OCI-LY7 (cell line): ENCODE measurements at regions not wholly inside any gene's neighbourhood (a gene's known extent, or its start where the extent isn't known, plus 50 kb on each side); places are given as distances from the start of the nearest gene placed in this dataset.

Experiments
- EZH2phosphoT487 ChIP-seq: fragments of 200-600 bp; sonication (generic); IDR thresholded peaks from 2 replicates; pipeline ENCODE4 v1.6.1; 2018; ENCODE audit warnings: low read depth, borderline replicate concordance, mild to moderate bottlenecking, mixed run types, antibody characterized with exemption, low read length, moderate library complexity, mixed read lengths
- TF ChIP-seq, protein P1 (sequence below): fragments of 200-600 bp; sonication (generic); conservative IDR thresholded peaks from 2 replicates; pipeline ENCODE4 v1.5.1; 2014; ENCODE audit warnings: mild to moderate bottlenecking, antibody characterized with exemption, low read length, moderate library complexity, mixed read lengths

DNA sequence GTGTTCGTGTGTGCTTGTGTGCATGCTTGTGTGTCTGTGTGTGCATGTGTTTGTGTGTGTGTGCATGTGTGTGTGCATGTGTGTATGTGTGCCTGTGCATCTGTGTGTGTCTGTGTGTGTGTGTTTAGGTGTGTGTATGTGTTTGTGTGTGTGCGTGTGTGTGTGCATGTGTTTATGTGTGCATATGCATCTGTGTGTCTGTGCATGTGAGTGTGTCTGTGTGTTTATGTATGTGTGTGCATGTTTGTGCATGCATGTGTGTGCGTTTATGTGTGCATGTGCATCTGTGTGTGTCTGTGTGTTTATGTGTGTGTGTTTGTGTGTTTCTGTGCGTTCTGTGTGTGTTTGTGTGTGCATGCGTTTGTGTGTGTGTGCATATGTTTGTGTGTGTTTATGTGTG lies 106.6 kb upstream of the TNRC6C start:
- TF ChIP-seq, protein P1, sequence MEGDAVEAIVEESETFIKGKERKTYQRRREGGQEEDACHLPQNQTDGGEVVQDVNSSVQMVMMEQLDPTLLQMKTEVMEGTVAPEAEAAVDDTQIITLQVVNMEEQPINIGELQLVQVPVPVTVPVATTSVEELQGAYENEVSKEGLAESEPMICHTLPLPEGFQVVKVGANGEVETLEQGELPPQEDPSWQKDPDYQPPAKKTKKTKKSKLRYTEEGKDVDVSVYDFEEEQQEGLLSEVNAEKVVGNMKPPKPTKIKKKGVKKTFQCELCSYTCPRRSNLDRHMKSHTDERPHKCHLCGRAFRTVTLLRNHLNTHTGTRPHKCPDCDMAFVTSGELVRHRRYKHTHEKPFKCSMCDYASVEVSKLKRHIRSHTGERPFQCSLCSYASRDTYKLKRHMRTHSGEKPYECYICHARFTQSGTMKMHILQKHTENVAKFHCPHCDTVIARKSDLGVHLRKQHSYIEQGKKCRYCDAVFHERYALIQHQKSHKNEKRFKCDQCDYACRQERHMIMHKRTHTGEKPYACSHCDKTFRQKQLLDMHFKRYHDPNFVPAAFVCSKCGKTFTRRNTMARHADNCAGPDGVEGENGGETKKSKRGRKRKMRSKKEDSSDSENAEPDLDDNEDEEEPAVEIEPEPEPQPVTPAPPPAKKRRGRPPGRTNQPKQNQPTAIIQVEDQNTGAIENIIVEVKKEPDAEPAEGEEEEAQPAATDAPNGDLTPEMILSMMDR = no peak
- TF ChIP-seq EZH2phosphoT487 = no peak
